K562 (cell line): ENCODE measurements at regions not wholly inside any gene's neighbourhood (a gene's known extent, or its start where the extent isn't known, plus 50 kb on each side); places are given as distances from the start of the nearest gene placed in this dataset.

ENCODE experiments used
- ATAC-seq: fragments of 200-7000 bp; cut with Tn5 transposase; 3 replicates; pipeline ENCODE4 v1.9.1; 2020; ENCODE audit warnings: moderate library complexity
- BruUV-seq: library from RNA; stranded (reverse); fragments of 400-500 nt; replicated peaks from 2 replicates; lab custom pipeline; 2021; lab: Mats Ljungman, UMichigan
- CTCF ChIA-PET: fragments of 300-600 bp; formaldehyde crosslinking; extraction: SDS; loops from one replicate; lab custom pipeline; 2021; ENCODE audit warnings: low intra/inter-chr PET ratio; lab: Yijun Ruan, JAX
- POLR2A ChIA-PET: fragments of 300-600, 350-650 bp; sonication (Branson Sonifier 250); formaldehyde crosslinking; extraction: SDS; loops from one replicate; lab custom pipeline; 2021; ENCODE audit warnings: antibody characterized with exemption, inconsistent platforms; lab: Yijun Ruan, JAX
- DNase-seq, 4 experiments: peaks; one replicate each; pipeline versions ENCODE4 v3.0.0 to v3.0.0-alpha.2; 2011 to 2018; ENCODE audit warnings: low spot score in 3 of 4, mixed read lengths in 3 of 4; ENCODE audit errors: extremely low read depth in 1 of 4
- FAIRE-seq: peaks from 2 replicates; lab custom pipeline; 2011; peaks lifted over from hg19 to GRCh38; lab: Jason Lieb, UNC
- H2AFZ ChIP-seq: 2 replicates; pipeline ENCODE4 v1.6.0; 2011; ENCODE audit warnings: low read depth, low read length, control low read depth, inconsistent platforms
- H3K27ac ChIP-seq: fragments of 200-600 bp; 3 replicates; pipeline ENCODE4 v1.8.0; 2011; ENCODE audit warnings: low read depth, mild to moderate bottlenecking, control low read depth, inconsistent platforms, low read length, moderate library complexity, mixed read lengths; ENCODE audit errors: extremely low read depth
- H3K27me3 ChIP-seq, 2 experiments: fragments of 300-600 bp in 1 of 2; 2 replicates in 1 of 2; 3 replicates in 1 of 2; pipeline versions ENCODE4 v1.6.0 to v1.8.0; 2011; ENCODE audit warnings: inconsistent platforms in 2 of 2, low read length in 2 of 2, mild to moderate bottlenecking in 1 of 2, mixed read lengths in 1 of 2, moderate library complexity in 1 of 2; ENCODE audit not compliant: control insufficient read depth in 2 of 2, insufficient read depth in 2 of 2
- H3K36me3 ChIP-seq: fragments of 300-600 bp; 3 replicates; pipeline ENCODE4 v1.8.0; 2011; ENCODE audit warnings: mild to moderate bottlenecking, low read length, inconsistent platforms; ENCODE audit not compliant: control insufficient read depth, insufficient read depth
- H3K4me1 ChIP-seq, 2 experiments: fragments of 200-600 bp in 1 of 2; replicated peaks in 1 of 2; 2 replicates in 1 of 2; 3 replicates in 1 of 2; pipeline versions ENCODE4 v1.5.1 to v1.8.0; 2011; ENCODE audit warnings: inconsistent platforms in 2 of 2, low read length in 2 of 2, mild to moderate bottlenecking in 1 of 2, mixed read lengths in 1 of 2, moderate library complexity in 1 of 2; ENCODE audit not compliant: control insufficient read depth in 2 of 2, insufficient read depth in 2 of 2
- H3K4me2 ChIP-seq: 2 replicates; pipeline ENCODE4 v1.6.1; 2011; ENCODE audit warnings: low read length, control low read depth, inconsistent platforms, mixed read lengths; ENCODE audit not compliant: insufficient read depth
- H3K4me3 ChIP-seq: fragments of 200-600 bp; sonication (generic), shearing (Covaris generic); 2 replicates; pipeline ENCODE4 v1.5.1; 2016; ENCODE audit warnings: control low read depth, inconsistent platforms
- H3K79me2 ChIP-seq: fragments of 200-600 bp; 3 replicates; pipeline ENCODE4 v1.8.0; 2011; ENCODE audit warnings: low read length, inconsistent platforms; ENCODE audit not compliant: control insufficient read depth, insufficient read depth
- H3K9ac ChIP-seq, 2 experiments: 2 replicates each; pipeline versions ENCODE4 v1.6.0 to v1.6.1; 2011; ENCODE audit warnings: low read depth in 2 of 2, low read length in 2 of 2, control low read depth in 1 of 2, inconsistent platforms in 1 of 2, mild to moderate bottlenecking in 1 of 2, mixed read lengths in 1 of 2; ENCODE audit not compliant: insufficient read depth in 1 of 2
- H3K9me1 ChIP-seq: one replicate; pipeline ENCODE4 v1.6.0; 2011; ENCODE audit warnings: inconsistent platforms, mild to moderate bottlenecking, low read length, moderate library complexity; ENCODE audit not compliant: control insufficient read depth, insufficient read depth
- H3K9me3 ChIP-seq: replicated peaks from 2 replicates; pipeline ENCODE4 v1.5.1; 2011; ENCODE audit warnings: low read depth, low read length, inconsistent platforms; ENCODE audit not compliant: control insufficient read depth, insufficient read depth
- H4K20me1 ChIP-seq: replicated peaks from 2 replicates; pipeline ENCODE4 v1.6.1; 2011; ENCODE audit warnings: low read length, inconsistent platforms, mixed read lengths; ENCODE audit not compliant: control insufficient read depth, insufficient read depth
- ARHGAP35 ChIP-seq: fragments of 450-650 bp; IDR thresholded peaks from 2 replicates; pipeline ENCODE4 v1.6.1; 2018; ENCODE audit not compliant: partially characterized antibody
- ETS1 ChIP-seq: conservative IDR thresholded peaks from 2 replicates; pipeline ENCODE4 v1.6.1; 2011; ENCODE audit warnings: low read depth, mild to moderate bottlenecking, low read length; ENCODE audit not compliant: control insufficient read depth
- L3MBTL2 ChIP-seq: fragments of 450-650 bp; IDR thresholded peaks from 2 replicates; pipeline ENCODE4 v1.6.1; 2016; ENCODE audit warnings: mild to moderate bottlenecking, moderate library complexity
- PHF20 ChIP-seq: fragments of 450-650 bp; IDR thresholded peaks from 2 replicates; pipeline ENCODE4 v1.6.1; 2018; ENCODE audit not compliant: partially characterized antibody
- PHF8 ChIP-seq: fragments of 200-600 bp; sonication (generic); IDR thresholded peaks from 2 replicates; pipeline ENCODE4 v1.6.1; 2012; ENCODE audit warnings: mixed run types, mild to moderate bottlenecking, inconsistent platforms, low read length, moderate library complexity, borderline replicate concordance
- RNF2 ChIP-seq: sonication (generic); IDR thresholded peaks from 2 replicates; pipeline ENCODE4 v1.6.1; 2016
- SNRNP70 ChIP-seq: fragments of 200-400 bp; formaldehyde crosslinking; optimal IDR thresholded peaks from 2 replicates; pipeline ENCODE3; 2017; ENCODE audit warnings: low read depth, low read length
- ZFPM2 ChIP-seq: fragments of 250-450 bp; sonication (Bioruptor Pico); IDR thresholded peaks from 2 replicates; pipeline ENCODE4 v1.5.1; 2022; ENCODE audit warnings: mild to moderate bottlenecking
- ZNF41 ChIP-seq: fragments of 250-450 bp; sonication (Bioruptor Pico); conservative IDR thresholded peaks from 2 replicates; pipeline ENCODE4 v1.4.0; 2020; ENCODE audit warnings: mild to moderate bottlenecking
- ZNF551 ChIP-seq: fragments of 250-450 bp; sonication (Bioruptor Pico); IDR thresholded peaks from 2 replicates; pipeline ENCODE4 v1.5.0; 2021; ENCODE audit warnings: mild to moderate bottlenecking, moderate library complexity
- WGBS: fragments of 100-300 bp; shearing (Covaris generic); methylation state at CpG from one replicate; pipeline ENCODE4 v1.1.6; 2016; ENCODE audit warnings: low coverage, mixed read lengths; ENCODE audit not compliant: insufficient coverage; ENCODE audit errors: missing lambda C conversion rate; 5-methylcytosine and 5-hydroxymethylcytosine counted together
- in situ Hi-C: fragments of 300-500 bp; cut with MboI; formaldehyde crosslinking; loops from 4 replicates; pipeline ENCODE4 v1.15.0; 2018; ENCODE audit warnings: inconsistent platforms, mixed read lengths
- intact Hi-C: fragments of 100-400 bp; cut with micrococcal nuclease; formaldehyde crosslinking; loops from 2 replicates; pipeline ENCODE4 v1.14.2; 2022
- TF ChIP-seq, protein P1 (sequence below), 3 experiments: fragments of 200-800 bp in 1 of 3; sonication (Bioruptor generic) in 1 of 3; sonication (generic) in 1 of 3; formaldehyde crosslinking in 1 of 3; IDR thresholded peaks; 2 replicates each; pipeline versions ENCODE4 v1.6.1 to v1.8.0; 2016 to 2022; ENCODE audit warnings: mild to moderate bottlenecking in 2 of 3, missing compliant biosample characterization in 2 of 3, missing genetic modification characterization in 2 of 3, missing genetic modification reagents in 1 of 3
- TF ChIP-seq, protein P2 (sequence below): sonication (generic); formaldehyde crosslinking; IDR thresholded peaks from 2 replicates; pipeline ENCODE4 v1.9.0; 2022; ENCODE audit warnings: mild to moderate bottlenecking, missing genetic modification reagents
- TF ChIP-seq, protein P3 (sequence below): fragments of 250-450 bp; sonication (Bioruptor Pico); IDR thresholded peaks from 2 replicates; pipeline ENCODE4 v1.8.0; 2022; ENCODE audit warnings: moderate library complexity, mild to moderate bottlenecking, inconsistent platforms

DNA sequence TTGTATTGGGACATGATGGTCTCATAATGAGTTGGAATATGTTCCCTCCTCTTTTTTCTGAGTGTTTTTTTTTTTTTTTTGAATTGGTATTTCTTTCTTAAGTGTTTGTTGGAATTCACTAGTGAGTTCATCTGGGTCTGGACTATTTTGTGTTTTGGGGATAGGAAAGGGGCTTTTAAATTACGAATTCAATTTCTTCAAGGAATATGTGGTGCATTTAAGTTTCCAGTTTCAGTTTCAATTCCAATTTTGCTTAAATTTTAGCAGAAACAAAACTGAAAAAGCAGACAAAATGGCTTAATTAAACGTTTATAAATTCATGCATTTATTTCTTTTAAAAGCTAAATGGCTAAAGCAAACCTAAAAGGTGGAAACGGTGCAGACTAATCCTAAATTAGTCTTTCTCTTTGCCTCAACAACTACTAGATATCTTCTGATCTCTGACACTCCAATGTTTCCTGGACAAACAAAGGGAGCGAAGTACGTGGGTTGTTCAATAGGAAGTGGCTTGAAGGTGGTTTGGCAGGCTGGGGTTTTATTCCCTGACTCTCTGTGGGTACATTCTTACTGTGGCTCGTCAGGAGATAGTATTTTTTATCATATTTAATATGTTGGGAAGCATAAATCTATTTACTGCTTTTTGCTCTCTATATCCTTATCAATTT, 50.0 kb upstream of the CORO2B start:
- Histone ChIP-seq H2AFZ (no peak overlapping the region), H4K20me1 (no peaks in the 10 kb centered on the region), H3K27me3 (no peaks in the 10 kb centered on the region), H3K9ac (no peak overlapping the region), H3K27ac (no peak overlapping the region), H3K36me3 (no peaks in the 10 kb centered on the region), H3K4me2 (no peak overlapping the region), H3K79me2 (no peaks in the 10 kb centered on the region), H3K4me3 (no peak overlapping the region), H3K4me1 (no peaks in the 10 kb centered on the region), H3K9me1 (no peaks in the 10 kb centered on the region), H3K9me3 (no peaks in the 10 kb centered on the region)
- intact Hi-C loops = no loop called here
- 0% methylated on average over 6 of the region's 6 CpGs for WGBS
- POLR2A ChIA-PET = no interaction called here
- BruUV-seq = no TSS peak
- CTCF ChIA-PET = no interaction called here
- FAIRE-seq (no peak), ATAC-seq (no peak), DNase-seq (no peak)
- no peak for TF ChIP-seq ZNF551 (CRISPR knock-in tag)
- TF ChIP-seq, protein P1, sequence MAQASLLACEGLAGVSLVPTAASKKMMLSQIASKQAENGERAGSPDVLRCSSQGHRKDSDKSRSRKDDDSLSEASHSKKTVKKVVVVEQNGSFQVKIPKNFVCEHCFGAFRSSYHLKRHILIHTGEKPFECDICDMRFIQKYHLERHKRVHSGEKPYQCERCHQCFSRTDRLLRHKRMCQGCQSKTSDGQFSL (CRISPR knock-in tag; IDR thresholded peaks at IDR 0.05) = no peak
- TF ChIP-seq, protein P1 (tag; IDR thresholded peaks at IDR 0.05) = no peak
- no peak for TF ChIP-seq ARHGAP35
- no peak for TF ChIP-seq ZFPM2 (CRISPR knock-in tag)
- TF ChIP-seq, protein P2, sequence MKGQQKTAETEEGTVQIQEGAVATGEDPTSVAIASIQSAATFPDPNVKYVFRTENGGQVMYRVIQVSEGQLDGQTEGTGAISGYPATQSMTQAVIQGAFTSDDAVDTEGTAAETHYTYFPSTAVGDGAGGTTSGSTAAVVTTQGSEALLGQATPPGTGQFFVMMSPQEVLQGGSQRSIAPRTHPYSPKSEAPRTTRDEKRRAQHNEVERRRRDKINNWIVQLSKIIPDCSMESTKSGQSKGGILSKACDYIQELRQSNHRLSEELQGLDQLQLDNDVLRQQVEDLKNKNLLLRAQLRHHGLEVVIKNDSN = no peak
- no peak for TF ChIP-seq L3MBTL2
- TF ChIP-seq PHF20 = no peak
- TF ChIP-seq SNRNP70 = no peak
- no peak for TF ChIP-seq RNF2
- no peak for TF ChIP-seq ZNF41
- TF ChIP-seq, protein P3, sequence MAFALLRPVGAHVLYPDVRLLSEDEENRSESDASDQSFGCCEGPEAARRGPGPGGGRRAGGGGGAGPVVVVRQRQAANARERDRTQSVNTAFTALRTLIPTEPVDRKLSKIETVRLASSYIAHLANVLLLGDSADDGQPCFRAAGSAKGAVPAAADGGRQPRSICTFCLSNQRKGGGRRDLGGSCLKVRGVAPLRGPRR (CRISPR knock-in tag) = no peak
- TF ChIP-seq ETS1 = no peak
- no peak for TF ChIP-seq PHF8
- in situ Hi-C loops = no loop called here
